ENCODE measurements at regions not wholly inside any gene's neighbourhood (a gene's known extent, or its start where the extent isn't known, plus 50 kb on each side); places are given as distances from the start of the nearest gene placed in this dataset.

DNA sequence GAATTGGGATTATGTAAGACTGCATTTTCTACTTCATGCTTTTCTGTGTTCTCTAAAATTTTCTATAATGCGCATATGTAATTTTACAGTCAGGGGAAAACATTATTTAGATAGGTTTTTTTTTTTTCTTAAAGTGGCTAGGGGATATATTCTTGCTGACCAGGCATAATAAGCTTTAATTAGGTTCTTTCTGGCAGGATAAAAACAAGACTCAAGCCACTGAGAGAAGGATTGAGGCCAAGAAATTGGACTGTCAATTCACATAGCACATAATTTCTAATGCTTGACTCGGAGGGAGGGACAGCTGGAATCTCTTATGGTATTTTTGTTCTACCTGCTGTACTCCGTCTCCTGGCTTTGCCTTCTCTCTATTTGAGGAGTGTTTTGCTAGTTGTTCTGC lies 119.8 kb upstream of the NPVF start:
- TF ChIP-seq, protein P1, sequence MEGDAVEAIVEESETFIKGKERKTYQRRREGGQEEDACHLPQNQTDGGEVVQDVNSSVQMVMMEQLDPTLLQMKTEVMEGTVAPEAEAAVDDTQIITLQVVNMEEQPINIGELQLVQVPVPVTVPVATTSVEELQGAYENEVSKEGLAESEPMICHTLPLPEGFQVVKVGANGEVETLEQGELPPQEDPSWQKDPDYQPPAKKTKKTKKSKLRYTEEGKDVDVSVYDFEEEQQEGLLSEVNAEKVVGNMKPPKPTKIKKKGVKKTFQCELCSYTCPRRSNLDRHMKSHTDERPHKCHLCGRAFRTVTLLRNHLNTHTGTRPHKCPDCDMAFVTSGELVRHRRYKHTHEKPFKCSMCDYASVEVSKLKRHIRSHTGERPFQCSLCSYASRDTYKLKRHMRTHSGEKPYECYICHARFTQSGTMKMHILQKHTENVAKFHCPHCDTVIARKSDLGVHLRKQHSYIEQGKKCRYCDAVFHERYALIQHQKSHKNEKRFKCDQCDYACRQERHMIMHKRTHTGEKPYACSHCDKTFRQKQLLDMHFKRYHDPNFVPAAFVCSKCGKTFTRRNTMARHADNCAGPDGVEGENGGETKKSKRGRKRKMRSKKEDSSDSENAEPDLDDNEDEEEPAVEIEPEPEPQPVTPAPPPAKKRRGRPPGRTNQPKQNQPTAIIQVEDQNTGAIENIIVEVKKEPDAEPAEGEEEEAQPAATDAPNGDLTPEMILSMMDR (conservative IDR thresholded peaks at IDR 0.05 in 1 of 2, IDR thresholded peaks at IDR 0.05 in 1 of 2; ENCODE audit: low read depth in 1 of 2, low read length in 2 of 2): no peak
- no peak for TF ChIP-seq EZH2 (IDR thresholded peaks at IDR 0.05; ENCODE audit: low read length, missing control alignments)
